A549 (cell line): ENCODE measurements at regions not wholly inside any gene's neighbourhood (a gene's known extent, or its start where the extent isn't known, plus 50 kb on each side); places are given as distances from the start of the nearest gene placed in this dataset.

Source experiments
- CHD2 ChIP-seq: fragments of 150-350 bp; IDR thresholded peaks from 2 replicates; pipeline ENCODE4 v1.6.1; 2014; ENCODE audit warnings: low read length; ENCODE audit not compliant: partially characterized antibody
- EP300 ChIP-seq, 2 experiments: fragments of >200 bp; sonication (Bioruptor Twin); formaldehyde crosslinking; IDR thresholded peaks; 2 replicates in 1 of 2; 3 replicates in 1 of 2; pipeline ENCODE4 v1.6.1; 2016 to 2017
- JUNB ChIP-seq: fragments of >200 bp; sonication (Bioruptor Twin); formaldehyde crosslinking; IDR thresholded peaks from 2 replicates; pipeline ENCODE4 v1.6.1; 2016
- KDM1A ChIP-seq: fragments of 200-600 bp; sonication (generic); IDR thresholded peaks from 2 replicates; pipeline ENCODE4 v1.6.1; 2016; ENCODE audit warnings: low read depth, mild to moderate bottlenecking
- KDM5A ChIP-seq: fragments of 200-600 bp; sonication (generic); IDR thresholded peaks from 2 replicates; pipeline ENCODE4 v1.6.1; 2016; ENCODE audit warnings: antibody characterized with exemption, mild to moderate bottlenecking
- MAZ ChIP-seq: fragments of 150-350 bp; IDR thresholded peaks from 2 replicates; pipeline ENCODE4 v1.6.1; 2014; ENCODE audit warnings: antibody characterized with exemption, low read depth, low read length, borderline replicate concordance
- MYC ChIP-seq: IDR thresholded peaks from 2 replicates; pipeline ENCODE4 v1.6.1; 2012; ENCODE audit warnings: mild to moderate bottlenecking, inconsistent platforms, low read length, improper control_type of control experiment, borderline replicate concordance
- RFX5 ChIP-seq: fragments of 450-650 bp; IDR thresholded peaks from 2 replicates; pipeline ENCODE4 v1.7.1; 2014; ENCODE audit warnings: antibody characterized with exemption, mild to moderate bottlenecking, moderate library complexity
- RNF2 ChIP-seq: fragments of 200-600 bp; sonication (generic); IDR thresholded peaks from 2 replicates; pipeline ENCODE4 v1.6.1; 2016; ENCODE audit warnings: low read depth, mild to moderate bottlenecking, antibody characterized with exemption, moderate library complexity, borderline replicate concordance
- SMC3 ChIP-seq: fragments of >200 bp; sonication (Bioruptor Twin); formaldehyde crosslinking; IDR thresholded peaks from 3 replicates; pipeline ENCODE4 v1.6.1; 2018; ENCODE audit warnings: inconsistent platforms
- TF ChIP-seq, protein P1 (sequence below): fragments of >200 bp; sonication (Bioruptor Twin); formaldehyde crosslinking; IDR thresholded peaks from 3 replicates; pipeline ENCODE4 v1.5.1; 2016

DNA sequence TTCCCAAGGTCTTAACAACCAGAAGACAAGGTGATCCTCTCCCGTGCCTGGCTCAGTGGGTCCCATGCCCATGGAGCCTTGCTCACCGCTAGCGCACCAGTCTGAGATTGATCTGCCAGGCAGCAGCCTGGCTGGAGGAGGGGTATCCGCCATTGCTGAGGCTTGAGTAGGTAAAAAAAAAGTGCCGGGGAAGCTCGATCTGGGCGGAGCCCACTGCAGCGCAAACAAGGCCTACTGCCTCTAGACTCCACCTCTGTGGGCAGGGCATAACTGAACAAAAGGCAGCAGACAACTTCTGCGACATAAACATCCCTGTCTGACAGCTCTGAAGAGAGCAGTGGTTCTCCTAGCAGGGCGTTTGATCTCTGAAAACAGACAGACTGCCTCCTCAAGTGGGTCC lies 104.0 kb downstream of the C14orf39 start:
- TF ChIP-seq, protein P1, sequence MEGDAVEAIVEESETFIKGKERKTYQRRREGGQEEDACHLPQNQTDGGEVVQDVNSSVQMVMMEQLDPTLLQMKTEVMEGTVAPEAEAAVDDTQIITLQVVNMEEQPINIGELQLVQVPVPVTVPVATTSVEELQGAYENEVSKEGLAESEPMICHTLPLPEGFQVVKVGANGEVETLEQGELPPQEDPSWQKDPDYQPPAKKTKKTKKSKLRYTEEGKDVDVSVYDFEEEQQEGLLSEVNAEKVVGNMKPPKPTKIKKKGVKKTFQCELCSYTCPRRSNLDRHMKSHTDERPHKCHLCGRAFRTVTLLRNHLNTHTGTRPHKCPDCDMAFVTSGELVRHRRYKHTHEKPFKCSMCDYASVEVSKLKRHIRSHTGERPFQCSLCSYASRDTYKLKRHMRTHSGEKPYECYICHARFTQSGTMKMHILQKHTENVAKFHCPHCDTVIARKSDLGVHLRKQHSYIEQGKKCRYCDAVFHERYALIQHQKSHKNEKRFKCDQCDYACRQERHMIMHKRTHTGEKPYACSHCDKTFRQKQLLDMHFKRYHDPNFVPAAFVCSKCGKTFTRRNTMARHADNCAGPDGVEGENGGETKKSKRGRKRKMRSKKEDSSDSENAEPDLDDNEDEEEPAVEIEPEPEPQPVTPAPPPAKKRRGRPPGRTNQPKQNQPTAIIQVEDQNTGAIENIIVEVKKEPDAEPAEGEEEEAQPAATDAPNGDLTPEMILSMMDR, result no peak
- TF ChIP-seq KDM5A (no peak), MYC (no peak), KDM1A (no peak), JUNB (no peak), EP300 (IDR thresholded peaks at IDR 0.05) (no peak), CHD2 (no peak), RNF2 (no peak), RFX5 (no peak), MAZ (no peak), SMC3 (no peak)
